GM12878 (cell line): ENCODE measurements at regions not wholly inside any gene's neighbourhood (a gene's known extent, or its start where the extent isn't known, plus 50 kb on each side); places are given as distances from the start of the nearest gene placed in this dataset.

Experiments
- EED ChIP-seq: sonication (generic); IDR thresholded peaks from 2 replicates; pipeline ENCODE4 v1.6.1; 2016; ENCODE audit warnings: antibody characterized with exemption, low read depth
- IKZF2 ChIP-seq, 2 experiments: fragments of 450-650 bp; IDR thresholded peaks; 2 replicates each; pipeline ENCODE4 v1.6.1; 2017; ENCODE audit warnings: mild to moderate bottlenecking in 2 of 2, moderate library complexity in 2 of 2
- JUND ChIP-seq: IDR thresholded peaks from 2 replicates; pipeline ENCODE4 v1.6.1; 2012; ENCODE audit warnings: low read depth, mild to moderate bottlenecking, low read length, improper control_type of control experiment, moderate library complexity
- NR2F1 ChIP-seq: fragments of 450-650 bp; conservative IDR thresholded peaks from 2 replicates; pipeline ENCODE4 v1.6.1; 2017; ENCODE audit warnings: mild to moderate bottlenecking
- RAD21 ChIP-seq: IDR thresholded peaks from 2 replicates; pipeline ENCODE4 v1.6.1; 2011; ENCODE audit warnings: mild to moderate bottlenecking, low read depth, low read length, moderate library complexity; ENCODE audit not compliant: insufficient read depth
- SMC3 ChIP-seq: IDR thresholded peaks from 2 replicates; pipeline ENCODE4 v1.6.1; 2011; ENCODE audit warnings: low read length, improper control_type of control experiment, borderline replicate concordance
- SP1 ChIP-seq: IDR thresholded peaks from one replicate; pipeline ENCODE4 v1.6.1; 2011; ENCODE audit warnings: low read depth, low read length
- SREBF2 ChIP-seq: IDR thresholded peaks from 2 replicates; pipeline ENCODE4 v1.6.1; 2012; ENCODE audit warnings: mild to moderate bottlenecking, low read length
- YY1 ChIP-seq: IDR thresholded peaks from 2 replicates; pipeline ENCODE4 v1.6.1; 2011; ENCODE audit warnings: low read depth, mild to moderate bottlenecking, low read length
- TF ChIP-seq, protein P1 (sequence below): fragments of 450-650 bp; IDR thresholded peaks from 2 replicates; pipeline ENCODE4 v1.6.1; 2018; ENCODE audit warnings: mild to moderate bottlenecking, low read depth, moderate library complexity; ENCODE audit not compliant: partially characterized antibody
- TF ChIP-seq, protein P2 (sequence below): fragments of 150-350 bp; IDR thresholded peaks from 2 replicates; pipeline ENCODE4 v1.6.1; 2014; ENCODE audit warnings: mild to moderate bottlenecking, low read depth, low read length
- TF ChIP-seq, protein P3 (sequence below): fragments of 450-650 bp; IDR thresholded peaks from 2 replicates; pipeline ENCODE4 v1.6.1; 2018; ENCODE audit warnings: borderline replicate concordance, mild to moderate bottlenecking; ENCODE audit not compliant: partially characterized antibody

DNA sequence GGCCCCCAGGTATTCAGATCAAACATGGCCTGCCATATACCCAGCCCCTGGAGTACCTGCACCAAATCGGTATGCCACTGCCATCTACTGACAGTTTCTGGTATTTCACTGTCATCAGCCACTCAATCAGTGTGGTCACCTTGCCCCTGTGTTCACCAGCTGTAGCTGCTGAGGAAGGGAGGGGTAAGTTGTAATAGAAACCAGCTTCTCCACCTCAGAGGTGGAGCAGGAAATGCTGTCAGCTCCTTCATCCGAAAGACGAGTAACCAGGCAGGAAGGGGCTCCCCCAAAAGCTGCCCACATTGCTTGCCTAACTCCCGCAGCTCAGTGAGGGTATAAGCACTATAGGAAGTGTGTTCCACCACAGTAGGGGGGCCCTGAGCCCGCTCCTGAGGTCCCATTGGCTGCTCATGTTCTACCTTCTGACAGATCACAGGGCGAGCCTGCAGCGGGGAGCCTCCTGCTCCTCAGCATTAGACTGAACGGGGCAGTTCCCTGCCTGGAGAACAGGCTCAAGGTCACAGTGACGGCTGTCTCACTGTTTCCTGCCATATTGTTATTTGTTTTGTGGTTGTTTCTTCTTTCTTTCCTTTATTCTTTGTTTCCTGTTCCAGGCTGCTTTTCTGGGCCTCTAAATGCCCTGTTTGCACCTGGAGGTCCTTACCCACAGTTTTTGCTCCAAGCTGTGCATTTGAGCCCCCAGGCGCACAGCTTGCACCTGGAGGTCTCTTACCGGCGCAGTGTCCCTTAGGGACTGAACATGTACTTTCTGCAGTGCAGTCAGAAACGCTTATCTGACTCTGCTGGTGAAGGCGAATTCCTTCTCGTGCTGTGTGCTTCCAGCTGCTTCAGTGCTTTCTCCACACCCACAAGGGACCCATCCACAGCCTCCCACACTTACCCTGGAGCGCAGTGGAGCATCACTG is 1638.3 kb downstream of the MRPL39 start (continued):
- TF ChIP-seq, protein P1, sequence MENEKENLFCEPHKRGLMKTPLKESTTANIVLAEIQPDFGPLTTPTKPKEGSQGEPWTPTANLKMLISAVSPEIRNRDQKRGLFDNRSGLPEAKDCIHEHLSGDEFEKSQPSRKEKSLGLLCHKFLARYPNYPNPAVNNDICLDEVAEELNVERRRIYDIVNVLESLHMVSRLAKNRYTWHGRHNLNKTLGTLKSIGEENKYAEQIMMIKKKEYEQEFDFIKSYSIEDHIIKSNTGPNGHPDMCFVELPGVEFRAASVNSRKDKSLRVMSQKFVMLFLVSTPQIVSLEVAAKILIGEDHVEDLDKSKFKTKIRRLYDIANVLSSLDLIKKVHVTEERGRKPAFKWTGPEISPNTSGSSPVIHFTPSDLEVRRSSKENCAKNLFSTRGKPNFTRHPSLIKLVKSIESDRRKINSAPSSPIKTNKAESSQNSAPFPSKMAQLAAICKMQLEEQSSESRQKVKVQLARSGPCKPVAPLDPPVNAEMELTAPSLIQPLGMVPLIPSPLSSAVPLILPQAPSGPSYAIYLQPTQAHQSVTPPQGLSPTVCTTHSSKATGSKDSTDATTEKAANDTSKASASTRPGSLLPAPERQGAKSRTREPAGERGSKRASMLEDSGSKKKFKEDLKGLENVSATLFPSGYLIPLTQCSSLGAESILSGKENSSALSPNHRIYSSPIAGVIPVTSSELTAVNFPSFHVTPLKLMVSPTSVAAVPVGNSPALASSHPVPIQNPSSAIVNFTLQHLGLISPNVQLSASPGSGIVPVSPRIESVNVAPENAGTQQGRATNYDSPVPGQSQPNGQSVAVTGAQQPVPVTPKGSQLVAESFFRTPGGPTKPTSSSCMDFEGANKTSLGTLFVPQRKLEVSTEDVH, result no peak
- TF ChIP-seq SP1 (no peak), EED (no peak), SREBF2 (no peak), YY1 (no peak), IKZF2 (IDR thresholded peaks at IDR 0.05) (no peak), JUND (no peak), SMC3 (peak; percentile 56; the same call in 1 of the 2 replicates), RAD21 (peak; percentile 57), NR2F1 (no peak)
- TF ChIP-seq, protein P2, sequence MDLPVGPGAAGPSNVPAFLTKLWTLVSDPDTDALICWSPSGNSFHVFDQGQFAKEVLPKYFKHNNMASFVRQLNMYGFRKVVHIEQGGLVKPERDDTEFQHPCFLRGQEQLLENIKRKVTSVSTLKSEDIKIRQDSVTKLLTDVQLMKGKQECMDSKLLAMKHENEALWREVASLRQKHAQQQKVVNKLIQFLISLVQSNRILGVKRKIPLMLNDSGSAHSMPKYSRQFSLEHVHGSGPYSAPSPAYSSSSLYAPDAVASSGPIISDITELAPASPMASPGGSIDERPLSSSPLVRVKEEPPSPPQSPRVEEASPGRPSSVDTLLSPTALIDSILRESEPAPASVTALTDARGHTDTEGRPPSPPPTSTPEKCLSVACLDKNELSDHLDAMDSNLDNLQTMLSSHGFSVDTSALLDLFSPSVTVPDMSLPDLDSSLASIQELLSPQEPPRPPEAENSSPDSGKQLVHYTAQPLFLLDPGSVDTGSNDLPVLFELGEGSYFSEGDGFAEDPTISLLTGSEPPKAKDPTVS, result no peak
- TF ChIP-seq, protein P3, sequence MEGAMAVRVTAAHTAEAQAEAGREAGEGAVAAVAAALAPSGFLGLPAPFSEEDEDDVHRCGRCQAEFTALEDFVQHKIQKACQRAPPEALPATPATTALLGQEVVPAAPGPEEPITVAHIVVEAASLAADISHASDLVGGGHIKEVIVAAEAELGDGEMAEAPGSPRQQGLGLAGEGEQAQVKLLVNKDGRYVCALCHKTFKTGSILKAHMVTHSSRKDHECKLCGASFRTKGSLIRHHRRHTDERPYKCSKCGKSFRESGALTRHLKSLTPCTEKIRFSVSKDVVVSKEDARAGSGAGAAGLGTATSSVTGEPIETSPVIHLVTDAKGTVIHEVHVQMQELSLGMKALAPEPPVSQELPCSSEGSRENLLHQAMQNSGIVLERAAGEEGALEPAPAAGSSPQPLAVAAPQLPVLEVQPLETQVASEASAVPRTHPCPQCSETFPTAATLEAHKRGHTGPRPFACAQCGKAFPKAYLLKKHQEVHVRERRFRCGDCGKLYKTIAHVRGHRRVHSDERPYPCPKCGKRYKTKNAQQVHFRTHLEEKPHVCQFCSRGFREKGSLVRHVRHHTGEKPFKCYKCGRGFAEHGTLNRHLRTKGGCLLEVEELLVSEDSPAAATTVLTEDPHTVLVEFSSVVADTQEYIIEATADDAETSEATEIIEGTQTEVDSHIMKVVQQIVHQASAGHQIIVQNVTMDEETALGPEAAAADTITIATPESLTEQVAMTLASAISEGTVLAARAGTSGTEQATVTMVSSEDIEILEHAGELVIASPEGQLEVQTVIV, result no peak
- TF ChIP-seq, all 136 proteins: peak for 5
